Umbilical cord (tissue), 1 donor: ENCODE measurements at regions not wholly inside any gene's neighbourhood (a gene's known extent, or its start where the extent isn't known, plus 50 kb on each side); places are given as distances from the start of the nearest gene placed in this dataset.
A peak's percentile ranks its signal among the peaks of the same experiment; 100 is the strongest.

Experiments
- DNase-seq: peaks from one replicate; pipeline ENCODE4 v3.0.0-alpha.2; 2015; ENCODE audit warnings: low spot score

- no peak for DNase-seq
Observed at GRCh38 chr6:100137759-100138158, 143.7 kb upstream of the MCHR2 start.

- DNase-seq: no peak
Observed at GRCh38 chr6:100136590-100136989, 142.6 kb upstream of the MCHR2 start.

- no peak for DNase-seq
Observed at GRCh38 chr6:100135977-100136376, 142.0 kb upstream of the MCHR2 start.

- DNase-seq: no peak
Observed at GRCh38 chr6:100134703-100135102, 140.7 kb upstream of the MCHR2 start.

DNA sequence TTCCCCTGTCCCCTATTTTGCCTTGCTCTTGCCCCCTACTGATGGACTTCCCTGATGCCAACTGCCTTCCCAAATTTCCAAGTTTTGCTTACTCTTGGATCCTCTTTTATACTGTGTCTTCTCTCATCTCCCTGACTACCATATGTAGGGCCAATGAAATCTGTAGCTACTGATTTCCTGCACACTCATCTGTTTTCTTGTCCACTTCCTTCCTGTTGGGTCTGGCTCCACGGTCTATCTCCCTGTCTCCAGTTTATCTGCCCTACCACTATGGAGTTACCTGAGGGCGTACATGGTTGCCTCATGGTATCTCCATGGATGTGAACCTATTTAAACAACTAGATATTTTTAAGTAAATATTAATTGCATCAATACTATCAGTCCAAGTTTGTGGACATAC is 140.3 kb upstream of the MCHR2 start:
- DNase-seq: no peak

DNA sequence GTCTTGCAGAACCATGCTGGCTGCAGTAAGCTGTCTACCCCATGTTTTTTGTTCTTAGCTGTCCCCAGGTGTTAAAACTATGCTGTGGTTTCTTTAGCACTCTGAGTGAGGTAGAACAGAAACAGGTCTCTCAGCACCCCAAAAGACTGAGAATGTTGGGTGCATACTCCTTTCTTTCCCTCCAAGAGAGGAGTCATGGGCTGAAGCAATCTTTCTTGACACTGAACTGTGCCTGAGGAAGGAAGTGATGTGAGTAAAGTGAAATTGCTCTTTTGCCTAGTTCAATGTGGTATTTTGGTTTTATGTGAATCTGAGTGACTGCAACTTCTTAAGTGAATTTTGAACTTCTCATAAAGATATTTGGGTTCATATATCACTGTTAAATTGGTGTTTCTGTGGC is 138.0 kb upstream of the MCHR2 start:
- no peak for DNase-seq

GRCh38 chr6:100130630-100131029 is 136.6 kb upstream of the MCHR2 start:
- no peak for DNase-seq

- DNase-seq: no peak
Observed at GRCh38 chr6:100126790-100127484, 132.9 kb upstream of the MCHR2 start.

DNA sequence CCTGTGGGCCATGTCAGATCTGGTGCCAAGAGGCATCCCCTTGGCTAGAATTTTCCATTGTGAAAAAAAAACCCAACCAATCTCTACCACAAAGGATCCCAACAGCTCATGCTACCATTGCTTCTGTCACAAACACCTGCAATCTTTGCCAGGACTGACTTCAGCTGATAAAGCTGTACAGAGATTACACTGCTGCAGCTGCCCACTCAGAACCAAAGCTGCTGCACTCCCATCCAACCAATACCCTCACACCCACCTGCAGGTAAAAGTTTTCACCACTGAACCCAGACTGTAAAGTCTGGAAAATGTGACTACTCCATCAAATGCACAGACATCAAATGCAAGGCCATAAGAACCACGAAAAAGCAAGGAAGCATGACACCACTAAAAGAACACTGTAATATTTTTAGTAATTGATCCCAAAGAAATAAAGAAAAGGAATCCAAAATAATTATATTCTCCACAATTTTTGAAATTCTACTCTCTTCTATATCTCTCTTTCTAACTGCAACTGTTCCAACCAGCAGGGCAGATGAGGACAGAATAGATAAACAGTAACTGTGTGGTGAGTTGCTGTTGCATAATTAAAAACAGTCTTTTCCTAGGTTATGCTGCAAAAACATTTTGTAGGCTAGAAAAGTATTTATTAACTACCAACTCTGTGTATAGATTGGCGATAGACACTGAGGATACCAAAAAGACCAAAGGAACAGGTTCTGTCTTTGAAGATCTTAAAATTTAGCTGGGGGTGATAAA is 128.0 kb upstream of the MCHR2 start:
- no peak for DNase-seq

GRCh38 chr6:100119261-100119660 is 125.2 kb upstream of the MCHR2 start:
- DNase-seq: no peak

DNA sequence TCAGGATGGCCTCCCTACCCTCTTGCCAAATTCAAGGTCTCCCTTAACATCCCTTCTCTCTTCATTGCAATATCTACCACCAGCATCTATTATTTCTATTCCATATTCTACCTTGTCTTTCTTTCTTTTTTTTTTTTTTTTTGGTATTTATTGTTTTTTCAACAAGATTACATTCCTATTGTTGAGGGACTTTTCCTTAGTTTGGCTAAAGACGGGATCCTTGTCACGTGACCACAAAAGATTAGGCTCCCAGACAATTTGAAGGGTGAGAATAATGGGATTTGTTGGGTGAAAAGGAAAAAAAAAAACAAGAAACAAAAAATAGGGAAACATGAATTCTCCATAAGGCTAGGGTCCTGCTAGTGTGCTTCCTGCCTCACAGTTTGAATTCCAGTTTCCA is 124.3 kb upstream of the MCHR2 start:
- DNase-seq: no peak

DNA sequence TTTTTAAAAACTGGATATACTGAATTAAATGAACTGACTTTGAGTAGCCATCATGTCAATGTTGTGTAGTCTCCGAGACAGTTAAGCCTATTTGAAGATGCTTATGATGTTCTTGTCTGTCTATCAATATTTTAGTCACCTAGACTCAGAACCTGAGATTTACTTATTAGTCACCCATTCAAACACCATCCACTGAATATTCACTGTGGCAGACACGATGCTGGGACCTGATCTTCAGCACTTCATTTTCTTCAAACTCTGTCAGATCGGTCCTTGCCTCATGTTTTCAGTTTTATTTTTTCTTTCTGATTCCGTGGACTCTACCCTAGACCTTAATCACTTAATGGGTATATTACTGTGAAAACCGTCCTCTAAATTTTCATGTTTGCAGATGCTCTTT is 123.7 kb upstream of the MCHR2 start:
- no peak for DNase-seq

DNA sequence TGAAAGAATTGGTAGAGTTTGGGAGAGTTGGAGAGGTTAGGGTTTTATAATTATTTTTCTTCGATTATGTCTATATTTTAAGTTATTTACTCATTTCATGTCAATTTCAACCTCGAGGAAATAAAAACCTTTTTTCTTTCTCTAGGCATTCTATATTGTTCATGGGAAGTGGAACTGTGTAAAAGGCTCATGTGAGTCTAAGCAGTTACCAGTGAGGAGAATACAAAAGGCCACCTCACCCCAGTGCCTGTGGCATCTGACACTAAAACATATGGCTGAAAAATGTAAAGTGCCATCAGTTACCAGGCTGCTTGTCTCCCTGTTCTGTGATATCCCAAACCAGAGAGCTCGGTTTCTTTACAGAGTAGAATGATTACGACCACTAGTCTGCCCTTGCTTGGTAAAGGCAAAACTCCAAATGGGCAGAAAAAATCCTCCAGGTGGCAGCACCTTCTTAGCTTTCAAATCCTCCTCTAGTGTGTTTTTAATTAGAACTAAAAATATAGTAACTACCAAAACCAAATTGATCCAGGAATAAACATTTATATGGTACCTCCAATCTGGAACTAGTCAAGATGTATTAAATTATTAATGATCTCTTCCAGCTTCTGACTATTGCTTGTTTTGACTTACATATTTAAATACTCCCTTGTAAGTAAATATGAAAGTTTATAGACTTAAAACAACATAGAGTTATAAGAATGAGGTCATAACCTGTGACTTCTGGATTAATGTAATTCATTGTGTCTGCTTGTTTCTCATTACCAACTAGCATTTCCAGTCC is 122.6 kb upstream of the MCHR2 start:
- peak; percentile 54 for DNase-seq

DNA sequence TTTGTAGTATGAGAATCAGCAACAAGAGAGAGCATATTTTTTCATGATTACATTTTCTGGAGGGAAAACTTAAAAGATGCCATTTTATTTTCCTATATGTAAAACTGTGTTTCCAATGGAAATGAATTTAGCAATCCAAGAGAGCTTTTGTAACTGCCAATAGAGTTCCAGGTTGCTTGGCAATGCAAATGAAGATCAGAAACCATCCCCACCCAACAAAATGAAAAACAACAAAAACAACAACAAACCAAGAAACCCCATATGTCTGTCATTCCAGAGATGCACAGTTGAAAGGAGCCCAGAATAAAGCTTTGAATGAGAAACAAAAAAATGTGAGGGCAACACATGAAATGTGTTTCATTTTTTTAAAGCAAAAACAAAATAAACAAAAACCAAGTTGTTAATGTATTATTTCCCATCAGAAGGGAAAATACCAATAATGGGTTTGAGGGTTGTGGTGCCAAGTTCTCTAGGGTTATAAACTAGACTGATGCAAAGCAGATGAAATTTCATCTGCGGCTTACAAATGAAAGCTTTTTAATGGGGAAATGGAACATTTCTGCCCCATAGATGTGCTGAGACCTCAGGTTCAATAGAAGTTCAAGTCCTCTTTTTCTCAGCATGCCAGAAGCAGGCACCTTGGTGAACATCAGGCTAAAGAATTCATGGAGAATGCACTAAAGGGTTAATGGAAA is 121.5 kb upstream of the MCHR2 start:
- DNase-seq: no peak

DNA sequence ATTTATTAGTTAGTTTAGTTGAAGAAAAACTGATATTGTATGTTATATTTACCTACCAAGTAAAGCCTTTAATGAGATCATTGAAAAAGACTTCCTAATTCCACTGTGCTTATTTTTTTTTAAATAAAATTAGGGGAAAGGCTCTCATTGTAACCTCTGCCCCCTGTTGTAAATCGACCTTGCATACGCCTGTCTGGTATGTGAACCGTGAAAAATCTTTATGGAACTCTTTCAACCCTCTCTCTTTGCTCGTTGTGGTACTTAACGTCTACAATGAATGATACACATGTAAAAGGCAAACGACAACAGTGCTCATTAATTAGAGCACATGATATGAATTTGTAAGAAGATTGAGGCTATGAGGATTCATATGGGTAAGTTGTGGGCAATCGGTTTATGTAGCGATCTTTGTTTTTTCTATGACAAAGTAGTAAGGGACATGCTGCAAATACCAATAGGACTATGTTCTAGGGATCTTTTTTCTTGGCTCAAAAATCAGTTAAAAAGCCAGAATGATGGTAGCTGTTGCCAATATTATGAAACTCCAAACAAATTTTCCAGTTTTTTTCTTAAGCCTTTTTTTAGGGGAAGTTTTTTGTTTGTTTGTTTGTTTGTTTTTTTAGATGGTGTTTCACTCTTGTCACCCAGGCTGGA is 119.0 kb upstream of the MCHR2 start:
- DNase-seq: no peak

DNA sequence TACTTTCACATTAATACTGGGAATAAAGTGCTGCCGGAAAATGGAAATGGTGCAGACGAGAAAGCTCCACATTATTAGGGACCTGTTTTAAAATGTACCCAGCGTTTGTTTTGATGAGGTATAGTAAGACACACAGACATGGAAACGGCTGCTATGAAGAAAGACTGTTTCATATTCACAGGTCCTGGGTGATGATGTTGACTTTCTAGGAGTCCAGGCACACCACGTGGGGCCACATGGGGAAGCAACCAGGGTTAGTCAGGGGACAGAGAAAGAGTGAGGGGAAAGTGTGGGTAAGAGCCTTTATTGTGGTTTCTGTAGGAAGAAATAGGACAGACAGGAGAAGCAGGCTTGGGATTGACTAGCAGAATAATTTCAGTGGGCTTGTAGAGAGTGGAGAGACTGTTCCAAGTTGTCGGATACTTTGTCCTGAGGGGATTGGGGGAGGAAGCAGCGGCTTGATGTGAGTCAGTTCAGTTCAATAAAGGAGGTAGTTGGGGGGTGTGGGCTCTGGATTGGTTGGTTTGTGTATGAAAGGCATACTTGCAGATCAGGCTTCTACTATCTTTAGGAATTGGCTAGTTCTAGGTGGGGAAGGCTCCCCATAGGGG is 112.0 kb upstream of the MCHR2 start:
- DNase-seq: no peak

DNA sequence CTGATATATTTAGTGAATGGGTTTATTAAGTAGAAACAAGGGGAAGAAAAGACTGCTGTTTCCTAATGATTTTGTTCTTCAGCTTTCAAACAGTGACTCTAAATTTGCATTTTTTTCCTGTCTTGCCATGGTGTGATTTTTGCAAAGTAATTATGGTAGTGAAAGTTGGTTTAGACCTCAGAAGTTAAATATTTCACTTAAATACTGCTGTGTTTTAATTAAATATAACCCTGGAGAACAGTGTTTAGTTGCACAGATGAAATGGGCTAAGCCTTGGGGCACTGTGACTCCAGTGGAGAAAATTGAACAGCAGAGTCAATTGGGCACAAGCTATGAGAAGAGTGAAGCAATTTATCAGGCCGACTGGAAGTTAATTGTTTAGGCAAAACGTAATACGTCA is 111.1 kb upstream of the MCHR2 start:
- no peak for DNase-seq

DNA sequence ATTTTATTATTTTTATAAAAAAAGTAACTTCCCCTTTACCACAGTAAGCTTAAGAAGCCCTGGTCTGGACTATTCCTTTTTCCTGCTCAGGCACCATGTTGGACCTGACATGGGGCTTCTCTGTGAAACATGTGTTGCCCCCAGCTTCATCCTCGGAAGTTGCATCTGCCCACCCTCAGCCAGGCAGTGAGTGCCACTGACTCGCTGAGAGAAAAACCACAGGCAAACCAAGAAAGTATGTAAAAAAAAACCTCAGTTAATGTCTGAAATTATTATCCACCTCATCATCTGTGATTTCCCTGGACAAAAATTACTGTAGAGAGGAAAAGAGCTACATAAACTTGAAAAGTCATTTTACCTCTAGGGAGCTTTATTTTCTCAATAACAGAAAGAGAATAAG is 109.9 kb upstream of the MCHR2 start:
- DNase-seq: no peak

DNA sequence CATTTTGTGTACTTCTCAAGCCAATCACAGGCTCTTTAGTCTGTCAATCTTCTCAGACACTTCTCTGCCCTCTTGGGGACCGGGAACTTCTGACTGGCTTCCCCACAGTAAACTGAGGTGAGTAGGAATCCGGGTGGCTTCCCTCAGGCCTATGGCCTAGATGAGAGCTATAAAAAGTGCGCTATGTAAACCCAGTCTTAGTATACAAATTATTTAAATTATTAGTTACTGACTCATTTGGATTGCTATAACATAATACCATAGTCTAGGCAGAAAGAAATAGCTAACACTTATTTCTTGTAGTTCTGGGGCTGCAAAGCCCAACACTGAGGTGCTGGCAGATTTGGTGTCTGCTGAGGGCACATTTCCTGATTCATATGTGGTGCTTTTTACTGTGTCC is 109.2 kb upstream of the MCHR2 start:
- DNase-seq: no peak

- DNase-seq: no peak
Observed at GRCh38 chr6:100101644-100102043, 107.6 kb upstream of the MCHR2 start.

DNA sequence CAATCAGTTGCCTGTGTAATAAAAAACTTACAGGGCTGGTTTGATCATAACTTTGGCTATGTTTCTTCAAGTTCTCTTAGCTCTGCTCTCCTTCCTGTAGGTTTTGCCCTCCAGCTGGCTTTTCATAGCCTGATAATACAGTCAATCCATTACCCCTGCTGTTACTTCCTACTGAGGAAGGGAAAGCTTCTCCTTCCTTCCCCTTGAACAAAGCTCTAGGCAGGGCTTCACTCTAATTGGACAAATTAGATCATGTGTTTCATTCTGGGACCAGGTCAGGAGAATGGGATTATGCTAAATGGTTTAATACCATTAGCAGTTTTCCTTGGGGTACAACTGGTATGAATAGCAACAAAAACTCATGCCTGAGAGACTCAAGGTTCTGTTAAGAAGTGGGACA is 106.8 kb upstream of the MCHR2 start:
- DNase-seq: no peak
